ENCODE measurements at regions not wholly inside any gene's neighbourhood (a gene's known extent, or its start where the extent isn't known, plus 50 kb on each side); places are given as distances from the start of the nearest gene placed in this dataset.

DNA sequence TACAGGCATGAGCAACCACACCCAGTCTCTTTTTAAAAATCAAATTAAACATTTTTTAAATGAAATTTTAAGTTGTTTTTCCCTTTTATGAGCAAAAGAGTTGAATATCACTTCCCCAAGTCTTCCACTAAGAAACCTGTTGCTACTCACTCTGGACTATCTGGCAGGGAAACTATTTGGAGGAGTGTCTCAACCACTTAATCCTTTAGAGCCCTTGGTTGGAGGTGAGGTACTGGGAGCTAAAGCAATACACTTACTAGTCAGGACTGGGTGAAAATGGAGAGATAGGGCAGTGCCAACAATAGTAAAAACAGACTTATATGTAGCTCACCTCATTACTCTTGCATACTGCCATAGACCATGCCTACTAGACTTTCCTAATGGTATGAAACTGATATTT, 135.5 kb downstream of the RND3 start:
- ChIA-PET POLR2A (interaction anchor here (0.6 kb wide), 1 partner anchor 368 kb away, joined by 3 read pairs; no protein-coding TSS in a partner anchor), CTCF (ENCODE audit: low intra/inter-chr PET ratio) (no interaction called here)
- H3K27me3 ChIP-seq (ENCODE audit: control insufficient read depth in 2 of 2, insufficient read depth in 2 of 2, low read length in 2 of 2) = no peaks in the 10 kb centered on the region
- H3K9me1 ChIP-seq (ENCODE audit: control insufficient read depth, insufficient read depth, low read length) = no peaks in the 10 kb centered on the region
- H3K4me3 ChIP-seq = no peak overlapping the region
- intact Hi-C loops (cut with micrococcal nuclease) = no loop called here
- no TSS peak for BruUV-seq (replicated peaks)
- no peaks in the 10 kb centered on the region for H3K79me2 ChIP-seq (ENCODE audit: control insufficient read depth, insufficient read depth, low read length)
- H3K27ac ChIP-seq (ENCODE audit: extremely low read depth, low read depth, low read length) = no peak overlapping the region
- H3K4me1 ChIP-seq (replicated peaks in 1 of 2; ENCODE audit: control insufficient read depth in 2 of 2, insufficient read depth in 2 of 2, low read length in 2 of 2) = no peaks in the 10 kb centered on the region
- H3K9me3 ChIP-seq (replicated peaks; ENCODE audit: control insufficient read depth, insufficient read depth, low read depth, low read length) = no peaks in the 10 kb centered on the region; the same call in 1 of the 2 replicates
- no peak for ATAC-seq
- no peak for DNase-seq (ENCODE audit: extremely low read depth in 1 of 4, low spot score in 3 of 4)
- TF ChIP-seq BRD4 (IDR thresholded peaks at IDR 0.05) = no peak
- TF ChIP-seq, protein P1, sequence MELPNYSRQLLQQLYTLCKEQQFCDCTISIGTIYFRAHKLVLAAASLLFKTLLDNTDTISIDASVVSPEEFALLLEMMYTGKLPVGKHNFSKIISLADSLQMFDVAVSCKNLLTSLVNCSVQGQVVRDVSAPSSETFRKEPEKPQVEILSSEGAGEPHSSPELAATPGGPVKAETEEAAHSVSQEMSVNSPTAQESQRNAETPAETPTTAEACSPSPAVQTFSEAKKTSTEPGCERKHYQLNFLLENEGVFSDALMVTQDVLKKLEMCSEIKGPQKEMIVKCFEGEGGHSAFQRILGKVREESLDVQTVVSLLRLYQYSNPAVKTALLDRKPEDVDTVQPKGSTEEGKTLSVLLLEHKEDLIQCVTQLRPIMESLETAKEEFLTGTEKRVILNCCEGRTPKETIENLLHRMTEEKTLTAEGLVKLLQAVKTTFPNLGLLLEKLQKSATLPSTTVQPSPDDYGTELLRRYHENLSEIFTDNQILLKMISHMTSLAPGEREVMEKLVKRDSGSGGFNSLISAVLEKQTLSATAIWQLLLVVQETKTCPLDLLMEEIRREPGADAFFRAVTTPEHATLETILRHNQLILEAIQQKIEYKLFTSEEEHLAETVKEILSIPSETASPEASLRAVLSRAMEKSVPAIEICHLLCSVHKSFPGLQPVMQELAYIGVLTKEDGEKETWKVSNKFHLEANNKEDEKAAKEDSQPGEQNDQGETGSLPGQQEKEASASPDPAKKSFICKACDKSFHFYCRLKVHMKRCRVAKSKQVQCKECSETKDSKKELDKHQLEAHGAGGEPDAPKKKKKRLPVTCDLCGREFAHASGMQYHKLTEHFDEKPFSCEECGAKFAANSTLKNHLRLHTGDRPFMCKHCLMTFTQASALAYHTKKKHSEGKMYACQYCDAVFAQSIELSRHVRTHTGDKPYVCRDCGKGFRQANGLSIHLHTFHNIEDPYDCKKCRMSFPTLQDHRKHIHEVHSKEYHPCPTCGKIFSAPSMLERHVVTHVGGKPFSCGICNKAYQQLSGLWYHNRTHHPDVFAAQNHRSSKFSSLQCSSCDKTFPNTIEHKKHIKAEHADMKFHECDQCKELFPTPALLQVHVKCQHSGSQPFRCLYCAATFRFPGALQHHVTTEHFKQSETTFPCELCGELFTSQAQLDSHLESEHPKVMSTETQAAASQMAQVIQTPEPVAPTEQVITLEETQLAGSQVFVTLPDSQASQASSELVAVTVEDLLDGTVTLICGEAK (IDR thresholded peaks at IDR 0.05) = no peak
- TF ChIP-seq, protein P1 (CRISPR knock-in tag; IDR thresholded peaks at IDR 0.05) = no peak
- TF ChIP-seq, protein P2, sequence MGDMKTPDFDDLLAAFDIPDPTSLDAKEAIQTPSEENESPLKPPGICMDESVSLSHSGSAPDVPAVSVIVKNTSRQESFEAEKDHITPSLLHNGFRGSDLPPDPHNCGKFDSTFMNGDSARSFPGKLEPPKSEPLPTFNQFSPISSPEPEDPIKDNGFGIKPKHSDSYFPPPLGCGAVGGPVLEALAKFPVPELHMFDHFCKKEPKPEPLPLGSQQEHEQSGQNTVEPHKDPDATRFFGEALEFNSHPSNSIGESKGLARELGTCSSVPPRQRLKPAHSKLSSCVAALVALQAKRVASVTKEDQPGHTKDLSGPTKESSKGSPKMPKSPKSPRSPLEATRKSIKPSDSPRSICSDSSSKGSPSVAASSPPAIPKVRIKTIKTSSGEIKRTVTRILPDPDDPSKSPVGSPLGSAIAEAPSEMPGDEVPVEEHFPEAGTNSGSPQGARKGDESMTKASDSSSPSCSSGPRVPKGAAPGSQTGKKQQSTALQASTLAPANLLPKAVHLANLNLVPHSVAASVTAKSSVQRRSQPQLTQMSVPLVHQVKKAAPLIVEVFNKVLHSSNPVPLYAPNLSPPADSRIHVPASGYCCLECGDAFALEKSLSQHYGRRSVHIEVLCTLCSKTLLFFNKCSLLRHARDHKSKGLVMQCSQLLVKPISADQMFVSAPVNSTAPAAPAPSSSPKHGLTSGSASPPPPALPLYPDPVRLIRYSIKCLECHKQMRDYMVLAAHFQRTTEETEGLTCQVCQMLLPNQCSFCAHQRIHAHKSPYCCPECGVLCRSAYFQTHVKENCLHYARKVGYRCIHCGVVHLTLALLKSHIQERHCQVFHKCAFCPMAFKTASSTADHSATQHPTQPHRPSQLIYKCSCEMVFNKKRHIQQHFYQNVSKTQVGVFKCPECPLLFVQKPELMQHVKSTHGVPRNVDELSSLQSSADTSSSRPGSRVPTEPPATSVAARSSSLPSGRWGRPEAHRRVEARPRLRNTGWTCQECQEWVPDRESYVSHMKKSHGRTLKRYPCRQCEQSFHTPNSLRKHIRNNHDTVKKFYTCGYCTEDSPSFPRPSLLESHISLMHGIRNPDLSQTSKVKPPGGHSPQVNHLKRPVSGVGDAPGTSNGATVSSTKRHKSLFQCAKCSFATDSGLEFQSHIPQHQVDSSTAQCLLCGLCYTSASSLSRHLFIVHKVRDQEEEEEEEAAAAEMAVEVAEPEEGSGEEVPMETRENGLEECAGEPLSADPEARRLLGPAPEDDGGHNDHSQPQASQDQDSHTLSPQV (IDR thresholded peaks at IDR 0.05) = no peak
- no peak for TF ChIP-seq FOXK1 (CRISPR knock-in tag; IDR thresholded peaks at IDR 0.05; ENCODE audit: borderline replicate concordance)
- TF ChIP-seq, protein P3, sequence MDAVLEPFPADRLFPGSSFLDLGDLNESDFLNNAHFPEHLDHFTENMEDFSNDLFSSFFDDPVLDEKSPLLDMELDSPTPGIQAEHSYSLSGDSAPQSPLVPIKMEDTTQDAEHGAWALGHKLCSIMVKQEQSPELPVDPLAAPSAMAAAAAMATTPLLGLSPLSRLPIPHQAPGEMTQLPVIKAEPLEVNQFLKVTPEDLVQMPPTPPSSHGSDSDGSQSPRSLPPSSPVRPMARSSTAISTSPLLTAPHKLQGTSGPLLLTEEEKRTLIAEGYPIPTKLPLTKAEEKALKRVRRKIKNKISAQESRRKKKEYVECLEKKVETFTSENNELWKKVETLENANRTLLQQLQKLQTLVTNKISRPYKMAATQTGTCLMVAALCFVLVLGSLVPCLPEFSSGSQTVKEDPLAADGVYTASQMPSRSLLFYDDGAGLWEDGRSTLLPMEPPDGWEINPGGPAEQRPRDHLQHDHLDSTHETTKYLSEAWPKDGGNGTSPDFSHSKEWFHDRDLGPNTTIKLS (IDR thresholded peaks at IDR 0.05; ENCODE audit: borderline replicate concordance, low read depth) = no peak
- TF ChIP-seq BCOR (IDR thresholded peaks at IDR 0.05) = no peak
- TF ChIP-seq KLF13 (tag; IDR thresholded peaks at IDR 0.05; ENCODE audit: borderline replicate concordance, low read depth) = no peak
- H3K9ac ChIP-seq (ENCODE audit: insufficient read depth in 1 of 2, low read depth in 2 of 2, low read length in 2 of 2) = no peak overlapping the region
- H3K4me2 ChIP-seq (ENCODE audit: insufficient read depth, low read length) = no peak overlapping the region
- no peak overlapping the region for H2AFZ ChIP-seq (ENCODE audit: low read depth, low read length)
- in situ Hi-C loops (cut with MboI) = no loop called here
- H4K20me1 ChIP-seq (replicated peaks; ENCODE audit: control insufficient read depth, insufficient read depth, low read length) = no peaks in the 10 kb centered on the region
- FAIRE-seq = no peak
- H3K36me3 ChIP-seq (ENCODE audit: control insufficient read depth, insufficient read depth, low read length) = no peaks in the 10 kb centered on the region

Data from K562 (cell line).